Neural cell (in vitro differentiated cells): ENCODE measurements at regions not wholly inside any gene's neighbourhood (a gene's known extent, or its start where the extent isn't known, plus 50 kb on each side); places are given as distances from the start of the nearest gene placed in this dataset.

ENCODE experiments used
- CTCF ChIP-seq: fragments of 450-650 bp; IDR thresholded peaks from 2 replicates; pipeline ENCODE4 v1.5.1; 2014; ENCODE audit warnings: antibody characterized with exemption, mild to moderate bottlenecking, moderate library complexity; ENCODE audit not compliant: poor library complexity, severe bottlenecking
- POLR2AphosphoS5 ChIP-seq: IDR thresholded peaks from 2 replicates; pipeline ENCODE4 v1.6.1; 2012
- RAD21 ChIP-seq: fragments of 450-650 bp; conservative IDR thresholded peaks from 2 replicates; pipeline ENCODE4 v1.6.1; 2014; ENCODE audit warnings: antibody characterized with exemption, mild to moderate bottlenecking, moderate library complexity
- SMC3 ChIP-seq: fragments of 450-650 bp; conservative IDR thresholded peaks from 2 replicates; pipeline ENCODE4 v1.6.1; 2014; ENCODE audit warnings: antibody characterized with exemption, mild to moderate bottlenecking, moderate library complexity; ENCODE audit not compliant: poor library complexity

GRCh38 chr11:122271745-122272144 lies 155.7 kb upstream of the BLID start:
- TF ChIP-seq CTCF (no peak), RAD21 (no peak), POLR2AphosphoS5 (no peak), SMC3 (no peak)
